K562 (cell line): ENCODE measurements at regions not wholly inside any gene's neighbourhood (a gene's known extent, or its start where the extent isn't known, plus 50 kb on each side); places are given as distances from the start of the nearest gene placed in this dataset.

Experiments
- CTCF ChIP-seq, 3 experiments: IDR thresholded peaks in 2 of 3; conservative IDR thresholded peaks in 1 of 3; 2 replicates each; pipeline ENCODE4 v1.5.1; 2011 to 2012; ENCODE audit warnings: low read length in 3 of 3, mild to moderate bottlenecking in 3 of 3, control low read depth in 2 of 3, improper control_type of control experiment in 1 of 3, inconsistent platforms in 1 of 3, low read depth in 1 of 3, mixed read lengths in 1 of 3, moderate library complexity in 1 of 3; ENCODE audit not compliant: insufficient read depth in 2 of 3
- FOS ChIP-seq: IDR thresholded peaks from 3 replicates; pipeline ENCODE4 v1.6.1; 2011; ENCODE audit not compliant: insufficient read length; ENCODE audit errors: extremely low read depth
- FOSL1 ChIP-seq: fragments of 200-800 bp; sonication (Bioruptor generic); conservative IDR thresholded peaks from 2 replicates; pipeline ENCODE4 v1.6.1; 2016; ENCODE audit warnings: missing genetic modification characterization, missing compliant biosample characterization
- FOXM1 ChIP-seq, 2 experiments: fragments of 450-650 bp in 1 of 2; sonication (generic) in 1 of 2; formaldehyde crosslinking in 1 of 2; IDR thresholded peaks; 2 replicates each; pipeline versions ENCODE4 v1.6.1 to v1.9.0; 2017 to 2022; ENCODE audit warnings: low read depth in 2 of 2, mild to moderate bottlenecking in 2 of 2, missing genetic modification reagents in 1 of 2, moderate library complexity in 1 of 2
- GTF2F1 ChIP-seq: IDR thresholded peaks from 2 replicates; pipeline ENCODE4 v1.6.1; 2011; ENCODE audit warnings: low read depth, low read length, improper control_type of control experiment
- HDAC8 ChIP-seq: fragments of 450-650 bp; IDR thresholded peaks from 2 replicates; pipeline ENCODE4 v1.6.1; 2016; ENCODE audit warnings: mild to moderate bottlenecking, missing genetic modification characterization, moderate library complexity, missing compliant biosample characterization
- NFXL1 ChIP-seq: fragments of 450-650 bp; formaldehyde crosslinking; IDR thresholded peaks from 2 replicates; pipeline ENCODE4 v1.4.0; 2021; ENCODE audit warnings: mild to moderate bottlenecking
- POLR2AphosphoS5 ChIP-seq: IDR thresholded peaks from 2 replicates; pipeline ENCODE4 v1.6.1; 2011; ENCODE audit warnings: mild to moderate bottlenecking, low read depth, low read length, moderate library complexity; ENCODE audit not compliant: control insufficient read depth, insufficient read depth
- TAF1 ChIP-seq: IDR thresholded peaks from 2 replicates; pipeline ENCODE4 v1.6.1; 2011; ENCODE audit warnings: mild to moderate bottlenecking, low read length, moderate library complexity; ENCODE audit not compliant: insufficient read depth, control insufficient read depth, severe bottlenecking; ENCODE audit errors: extremely low read depth
- TEAD1 ChIP-seq, 2 experiments: fragments of 450-650 bp in 1 of 2; sonication (generic) in 1 of 2; formaldehyde crosslinking; IDR thresholded peaks; 2 replicates each; pipeline versions ENCODE4 v1.4.0 to v1.8.0; 2020 to 2022; ENCODE audit warnings: mild to moderate bottlenecking in 2 of 2, missing genetic modification reagents in 1 of 2
- ZNF408 ChIP-seq: fragments of 250-450 bp; sonication (Bioruptor Pico); IDR thresholded peaks from 2 replicates; pipeline ENCODE4 v1.4.0; 2020; ENCODE audit warnings: low read depth, mild to moderate bottlenecking, moderate library complexity
- ZNF764 ChIP-seq: fragments of 250-450 bp; sonication (Bioruptor Pico); IDR thresholded peaks from 2 replicates; pipeline ENCODE4 v1.4.0; 2020; ENCODE audit warnings: low read depth, mild to moderate bottlenecking, moderate library complexity
- TF ChIP-seq, protein P1 (sequence below): IDR thresholded peaks from 3 replicates; pipeline ENCODE4 v1.6.1; 2011; ENCODE audit warnings: borderline replicate concordance, mild to moderate bottlenecking; ENCODE audit not compliant: insufficient read length, insufficient read depth

DNA sequence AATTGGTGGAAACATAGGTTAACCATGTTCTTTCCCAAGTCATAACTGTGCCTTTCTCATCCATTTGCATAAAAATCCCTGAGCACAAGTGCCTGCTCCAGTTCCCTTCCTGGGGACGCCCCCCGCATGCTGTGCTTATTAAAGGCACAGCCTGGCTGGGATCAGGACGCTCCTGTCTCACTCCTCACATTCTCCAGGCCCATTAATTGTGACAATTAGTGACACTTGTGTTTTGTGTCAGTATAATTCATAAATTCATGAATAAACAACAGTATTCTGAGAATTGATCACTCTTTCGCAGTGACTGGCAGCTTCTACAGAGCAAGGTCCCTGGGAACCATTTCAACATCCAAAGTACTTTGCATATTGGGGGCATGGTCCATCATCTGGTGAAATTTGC, 1354.4 kb downstream of the TBC1D22A start:
- TF ChIP-seq ZNF408 (CRISPR knock-in tag) (no peak), TAF1 (no peak), POLR2AphosphoS5 (no peak), GTF2F1 (no peak), CTCF (IDR thresholded peaks at IDR 0.05 in 2 of 3, conservative IDR thresholded peaks at IDR 0.05 in 1 of 3; ENCODE audit: insufficient read depth in 2 of 3, low read depth in 1 of 3, low read length in 3 of 3) (no peak), HDAC8 (tag) (no peak), FOXM1 (IDR thresholded peaks at IDR 0.05; ENCODE audit: low read depth) (no peak), FOXM1 (CRISPR knock-in tag; IDR thresholded peaks at IDR 0.05; ENCODE audit: low read depth) (no peak), FOSL1 (tag) (no peak), ZNF764 (CRISPR knock-in tag) (no peak), FOS (no peak), NFXL1 (no peak), TEAD1 (CRISPR knock-in tag; IDR thresholded peaks at IDR 0.05) (no peak)
- TF ChIP-seq, protein P1, sequence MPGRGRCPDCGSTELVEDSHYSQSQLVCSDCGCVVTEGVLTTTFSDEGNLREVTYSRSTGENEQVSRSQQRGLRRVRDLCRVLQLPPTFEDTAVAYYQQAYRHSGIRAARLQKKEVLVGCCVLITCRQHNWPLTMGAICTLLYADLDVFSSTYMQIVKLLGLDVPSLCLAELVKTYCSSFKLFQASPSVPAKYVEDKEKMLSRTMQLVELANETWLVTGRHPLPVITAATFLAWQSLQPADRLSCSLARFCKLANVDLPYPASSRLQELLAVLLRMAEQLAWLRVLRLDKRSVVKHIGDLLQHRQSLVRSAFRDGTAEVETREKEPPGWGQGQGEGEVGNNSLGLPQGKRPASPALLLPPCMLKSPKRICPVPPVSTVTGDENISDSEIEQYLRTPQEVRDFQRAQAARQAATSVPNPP = no peak
